ENCODE measurements at regions not wholly inside any gene's neighbourhood (a gene's known extent, or its start where the extent isn't known, plus 50 kb on each side); places are given as distances from the start of the nearest gene placed in this dataset.
"Not testable (repeated sequence)": the region's sequence is repeated elsewhere in the genome, so short reads cannot be mapped to it uniquely, and the experiment has no call there.

DNA sequence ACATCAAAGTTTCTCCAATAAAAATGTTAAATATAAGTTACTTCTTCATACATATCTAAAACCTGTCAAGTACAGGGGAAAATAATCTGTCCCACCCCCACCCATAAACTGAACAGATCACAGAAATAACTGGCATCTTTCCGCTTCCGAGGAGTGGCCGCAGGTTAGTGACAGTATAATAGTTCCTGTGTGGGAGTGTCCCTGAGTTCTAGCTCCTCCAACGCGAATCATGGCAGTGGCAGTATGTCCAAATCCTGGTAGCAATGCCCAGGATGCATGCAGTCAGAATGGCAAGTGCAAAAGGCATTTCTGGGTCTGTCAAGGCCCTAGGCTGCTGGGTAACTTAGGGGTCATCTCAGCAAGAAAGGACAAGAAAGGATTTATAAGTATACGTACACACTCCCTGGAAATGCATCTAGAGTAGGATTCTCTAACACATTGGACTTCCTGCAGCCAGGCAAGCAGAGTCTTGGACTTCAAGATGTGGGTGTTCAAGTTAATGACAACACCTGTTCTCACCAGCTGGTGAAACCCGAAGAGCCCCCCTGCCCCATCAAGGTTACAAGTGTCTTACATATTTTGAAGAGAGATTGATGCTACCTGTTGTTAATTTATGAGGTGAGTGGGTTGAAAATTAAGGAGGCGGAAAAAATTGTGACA lies 94.4 kb upstream of the COL1A2 start:
- ATAC-seq (replicated peaks) = no peak
- H3K27ac Mint-ChIP-seq = no peak overlapping the region
- H3K4me1 Mint-ChIP-seq = no peaks in the 10 kb centered on the region
- H3K9me3 Mint-ChIP-seq = no peaks in the 10 kb centered on the region
- H3K27me3 Mint-ChIP-seq = peaks cover 14% of the 10 kb centered on the region
- H3K36me3 Mint-ChIP-seq (ENCODE audit: low read depth) = no peaks in the 10 kb centered on the region
- H3K4me3 Mint-ChIP-seq = no peak overlapping the region

GRCh38 chr7:94301024-94301586 lies 93.6 kb upstream of the COL1A2 start:
- Mint-ChIP-seq H3K9me3 (no peaks in the 10 kb centered on the region), H3K27ac (no peak overlapping the region), H3K4me3 (no peak overlapping the region)

DNA sequence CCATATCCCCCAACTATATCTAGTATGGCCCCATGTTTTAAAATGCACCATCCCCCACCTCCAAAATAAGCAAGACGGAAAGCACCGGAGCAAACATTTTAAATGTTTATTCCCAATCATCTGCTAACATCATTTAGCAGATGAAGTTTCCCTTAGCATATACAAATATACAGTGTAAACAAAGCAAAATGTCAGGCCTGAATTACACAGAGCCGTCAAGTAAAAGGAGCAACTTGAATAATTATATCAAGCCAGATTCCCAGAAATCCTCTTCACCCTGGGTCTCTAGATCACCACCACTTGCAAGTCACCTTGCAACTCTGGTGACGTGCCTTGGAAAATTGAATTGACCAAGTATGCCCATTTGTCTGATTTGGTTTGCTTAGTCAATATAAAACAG lies 91.6 kb upstream of the COL1A2 start:
- Mint-ChIP-seq H3K4me3 (no peak overlapping the region), H3K9me3 (no peaks in the 10 kb centered on the region), H3K27ac (no peak overlapping the region), H3K36me3 (ENCODE audit: low read depth) (no peaks in the 10 kb centered on the region), H3K4me1 (no peaks in the 10 kb centered on the region), H3K27me3 (peaks cover 11% of the 10 kb centered on the region)
- no peak for ATAC-seq (replicated peaks)

More at GRCh38 chr7:94301024-94301586, 93.6 kb upstream of the COL1A2 start:
- no peak for ATAC-seq (replicated peaks)
- Mint-ChIP-seq H3K27me3 (peaks cover 14% of the 10 kb centered on the region), H3K4me1 (no peaks in the 10 kb centered on the region), H3K36me3 (ENCODE audit: low read depth) (no peaks in the 10 kb centered on the region)

- H3K4me1 Mint-ChIP-seq = no peaks in the 10 kb centered on the region
These were observed 91.0 kb upstream of the COL1A2 start for GRCh38 chr7:94303695-94304094.

DNA sequence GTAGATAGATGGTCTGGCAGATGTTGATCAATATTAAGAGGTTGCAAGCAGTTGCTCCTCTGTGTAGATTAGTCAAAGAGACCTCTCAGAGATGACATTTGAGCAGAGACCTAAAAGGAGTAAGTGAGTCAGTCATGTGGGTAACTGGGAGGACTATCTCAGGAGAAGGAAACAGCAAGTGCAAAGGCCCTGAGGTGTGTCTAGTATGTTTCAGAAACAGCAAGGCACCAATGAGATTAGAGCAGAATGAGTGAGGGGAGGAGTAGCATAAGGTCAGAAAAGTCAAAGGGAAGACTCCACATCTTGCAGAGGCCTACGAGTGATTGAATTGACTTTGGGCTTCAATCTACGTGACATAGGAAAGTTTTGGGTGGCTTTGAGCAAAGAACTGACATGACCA lies 89.8 kb upstream of the COL1A2 start:
- H3K27ac Mint-ChIP-seq = no peak overlapping the region
- peaks cover 7% of the 10 kb centered on the region for H3K27me3 Mint-ChIP-seq
- no peak for ATAC-seq (replicated peaks)
- H3K9me3 Mint-ChIP-seq = peaks cover 6% of the 10 kb centered on the region
- H3K4me3 Mint-ChIP-seq = no peak overlapping the region
- no peaks in the 10 kb centered on the region for H3K36me3 Mint-ChIP-seq (ENCODE audit: low read depth)
- no peaks in the 10 kb centered on the region for H3K4me1 Mint-ChIP-seq

More at GRCh38 chr7:94303695-94304094, 91.0 kb upstream of the COL1A2 start:
- ATAC-seq (replicated peaks) = no peak
- Mint-ChIP-seq H3K36me3 (ENCODE audit: low read depth) (no peaks in the 10 kb centered on the region), H3K9me3 (no peaks in the 10 kb centered on the region), H3K27ac (no peak overlapping the region), H3K27me3 (peaks cover 7% of the 10 kb centered on the region), H3K4me3 (no peak overlapping the region)

DNA sequence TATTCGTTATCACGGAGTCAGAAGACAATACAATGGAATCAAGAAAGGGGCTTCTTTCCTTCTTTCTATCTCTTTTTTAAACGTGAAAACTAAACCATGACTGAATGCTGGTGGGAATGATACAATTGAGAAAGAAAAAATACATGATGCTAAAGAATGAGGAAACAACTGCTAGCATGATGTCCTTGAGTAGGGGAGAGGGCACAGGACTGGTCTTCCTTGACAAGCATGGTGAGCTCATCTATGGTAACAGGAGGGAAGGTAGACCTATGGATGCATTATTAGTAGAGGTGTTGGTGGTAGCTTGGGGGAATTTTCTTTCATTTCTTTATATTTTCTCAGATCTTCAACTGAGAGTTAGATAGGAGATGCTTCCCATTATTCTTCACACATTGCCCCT lies 88.9 kb upstream of the COL1A2 start:
- no peak overlapping the region for H3K4me3 Mint-ChIP-seq
- ATAC-seq (replicated peaks) = no peak
- H3K36me3 Mint-ChIP-seq (ENCODE audit: low read depth) = no peaks in the 10 kb centered on the region
- H3K4me1 Mint-ChIP-seq = no peaks in the 10 kb centered on the region
- no peak overlapping the region for H3K27ac Mint-ChIP-seq
- peaks cover 7% of the 10 kb centered on the region for H3K9me3 Mint-ChIP-seq
- H3K27me3 Mint-ChIP-seq = peaks cover 5% of the 10 kb centered on the region

DNA sequence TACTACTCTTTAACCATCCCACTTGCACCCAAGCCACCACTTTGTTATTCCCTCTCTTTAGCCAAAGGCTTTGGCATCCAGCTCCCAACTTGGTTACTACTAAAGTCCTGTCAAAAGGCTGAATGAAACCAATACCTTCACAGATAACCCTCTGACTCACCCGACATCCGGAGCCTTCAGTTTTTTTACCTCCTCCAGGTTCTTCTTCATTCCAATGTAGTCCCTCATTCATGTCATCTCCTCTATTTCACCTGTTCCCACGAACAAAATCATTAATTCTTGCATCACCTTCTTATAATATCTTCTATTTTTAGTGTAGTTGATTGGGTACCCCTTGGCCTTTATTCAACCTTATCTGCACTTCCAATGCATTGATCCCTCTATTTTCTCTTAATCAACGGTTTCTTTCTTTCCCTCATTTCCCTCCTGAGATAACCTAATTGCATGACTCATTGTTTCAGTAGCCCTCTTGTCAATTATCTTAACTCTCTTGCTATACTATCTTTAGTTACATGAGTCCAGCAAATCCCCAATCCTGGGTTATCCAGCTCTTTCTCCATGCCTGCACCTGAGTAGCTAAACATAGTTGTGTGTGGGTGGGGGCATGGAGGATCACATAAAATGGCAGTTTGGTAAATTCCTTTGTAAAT lies 87.2 kb upstream of the COL1A2 start:
- H3K4me1 Mint-ChIP-seq = no peaks in the 10 kb centered on the region

GRCh38 chr7:94311515-94311914 lies 83.2 kb upstream of the COL1A2 start:
- ATAC-seq (replicated peaks) = no peak
- Mint-ChIP-seq H3K4me3 (no peak overlapping the region), H3K9me3 (peaks cover 7% of the 10 kb centered on the region), H3K36me3 (ENCODE audit: low read depth) (no peaks in the 10 kb centered on the region), H3K4me1 (no peaks in the 10 kb centered on the region), H3K27ac (no peak overlapping the region), H3K27me3 (peaks cover 5% of the 10 kb centered on the region)

More for the DNA sequence above, 87.2 kb upstream of the COL1A2 start:
- Mint-ChIP-seq H3K27ac (no peak overlapping the region), H3K9me3 (peaks cover 7% of the 10 kb centered on the region), H3K36me3 (ENCODE audit: low read depth) (no peaks in the 10 kb centered on the region), H3K27me3 (peaks cover 5% of the 10 kb centered on the region), H3K4me3 (no peak overlapping the region)
- ATAC-seq (replicated peaks) = no peak

DNA sequence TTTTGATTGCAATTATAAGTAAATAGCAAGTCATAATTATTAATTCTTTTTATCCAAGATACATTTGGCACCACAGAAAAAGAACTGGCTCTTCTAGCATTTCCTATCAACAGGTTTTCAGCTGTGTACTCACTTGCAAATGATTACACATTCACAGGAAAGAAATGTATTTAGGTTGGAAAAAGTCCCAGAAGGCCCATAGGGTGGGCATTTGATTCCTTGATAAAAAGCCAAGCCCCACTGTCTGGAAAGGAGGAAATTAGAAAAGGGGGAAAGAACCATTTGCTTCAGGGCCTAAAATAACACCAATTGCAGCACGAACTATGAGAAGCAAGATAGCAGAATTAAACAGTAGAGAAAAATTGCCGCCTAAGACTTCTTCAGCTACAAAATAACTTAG lies 80.8 kb upstream of the COL1A2 start:
- peaks cover 7% of the 10 kb centered on the region for H3K9me3 Mint-ChIP-seq
- no peaks in the 10 kb centered on the region for H3K4me1 Mint-ChIP-seq
- H3K36me3 Mint-ChIP-seq (ENCODE audit: low read depth) = no peaks in the 10 kb centered on the region
- no peak overlapping the region for H3K27ac Mint-ChIP-seq
- no peak for ATAC-seq (replicated peaks)
- H3K27me3 Mint-ChIP-seq = peaks cover 5% of the 10 kb centered on the region
- H3K4me3 Mint-ChIP-seq = no peak overlapping the region

DNA sequence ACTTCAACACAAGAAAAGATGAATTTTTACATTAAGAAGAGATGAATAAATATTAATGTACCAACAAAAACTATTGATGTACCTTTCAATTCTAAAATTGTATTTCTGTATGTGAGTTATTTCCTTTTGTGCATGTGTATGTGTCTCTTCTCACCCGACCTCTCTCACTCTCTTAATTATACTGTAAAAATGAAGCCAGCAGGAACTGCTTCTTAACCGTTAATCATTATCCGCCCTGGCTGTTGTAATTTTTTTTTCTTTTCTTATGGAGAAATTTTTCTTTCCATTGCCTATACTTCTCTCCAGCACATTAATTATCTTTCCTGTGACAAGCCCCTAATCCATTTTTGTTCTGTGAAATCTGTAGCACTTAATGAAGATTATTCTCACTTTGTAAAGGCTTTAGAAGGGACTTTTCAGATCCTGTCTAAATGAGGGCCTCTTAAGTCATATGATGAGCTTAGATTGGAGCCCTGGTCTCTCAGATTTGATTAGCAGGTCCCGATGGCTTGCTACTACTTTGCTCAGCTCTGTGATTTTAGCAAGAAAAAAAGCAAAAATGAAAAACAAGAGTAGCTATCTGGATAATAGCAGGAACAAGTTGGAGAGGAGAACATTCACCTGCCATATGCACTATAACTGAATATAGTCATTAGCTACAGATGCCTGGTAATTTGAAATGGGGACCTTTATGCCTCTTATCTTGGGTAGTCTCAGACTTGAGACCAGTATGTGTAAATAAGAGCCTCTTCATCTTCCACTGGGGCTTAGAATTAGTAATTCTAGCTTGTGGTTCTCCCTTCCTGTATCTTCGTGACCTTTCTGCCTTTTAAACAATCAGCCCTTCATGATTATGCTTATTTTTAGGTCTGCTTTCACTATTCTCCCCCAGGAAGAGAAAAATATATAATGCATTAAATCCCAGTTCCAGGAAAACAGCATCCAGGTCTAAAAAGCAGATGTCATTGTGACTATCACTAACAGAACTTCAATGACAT lies 80.0 kb upstream of the COL1A2 start:
- Mint-ChIP-seq H3K9me3 (peaks cover 7% of the 10 kb centered on the region), H3K4me3 (no peak overlapping the region), H3K4me1 (no peaks in the 10 kb centered on the region), H3K27ac (no peak overlapping the region), H3K27me3 (peaks cover 2% of the 10 kb centered on the region), H3K36me3 (ENCODE audit: low read depth) (no peaks in the 10 kb centered on the region)
- no peak for ATAC-seq (replicated peaks)

- not testable (repeated sequence) for H3K36me3 Mint-ChIP-seq (ENCODE audit: low read depth); H3K27ac Mint-ChIP-seq; H3K4me3 Mint-ChIP-seq; H3K9me3 Mint-ChIP-seq; H3K4me1 Mint-ChIP-seq; ATAC-seq (replicated peaks); H3K27me3 Mint-ChIP-seq
These were observed 73.6 kb upstream of the COL1A2 start for GRCh38 chr7:94321138-94321537.

DNA sequence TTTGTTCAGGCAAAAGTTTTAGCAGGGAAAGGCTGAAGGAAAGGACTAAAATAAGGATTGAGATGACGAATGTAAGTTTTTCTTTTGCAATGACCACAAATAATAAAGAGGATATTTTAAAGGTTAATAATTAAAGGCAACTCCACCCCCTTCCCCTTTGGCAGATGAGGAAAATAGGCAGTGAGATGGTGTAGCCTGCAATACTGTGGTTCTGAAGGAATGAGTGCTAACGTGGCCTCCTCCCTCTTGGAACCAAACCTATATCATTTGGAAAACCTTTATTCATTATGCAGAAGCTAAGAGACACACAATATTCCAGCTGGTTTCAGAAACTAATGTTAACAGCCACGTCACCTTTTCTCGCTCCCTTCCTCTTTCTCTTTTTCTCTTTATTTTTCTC lies 70.9 kb upstream of the COL1A2 start:
- Mint-ChIP-seq H3K36me3 (ENCODE audit: low read depth) (no peaks in the 10 kb centered on the region), H3K27me3 (peaks cover 3% of the 10 kb centered on the region), H3K27ac (no peak overlapping the region), H3K9me3 (peaks cover 20% of the 10 kb centered on the region), H3K4me1 (no peaks in the 10 kb centered on the region), H3K4me3 (no peak overlapping the region)
- no peak for ATAC-seq (replicated peaks)

DNA sequence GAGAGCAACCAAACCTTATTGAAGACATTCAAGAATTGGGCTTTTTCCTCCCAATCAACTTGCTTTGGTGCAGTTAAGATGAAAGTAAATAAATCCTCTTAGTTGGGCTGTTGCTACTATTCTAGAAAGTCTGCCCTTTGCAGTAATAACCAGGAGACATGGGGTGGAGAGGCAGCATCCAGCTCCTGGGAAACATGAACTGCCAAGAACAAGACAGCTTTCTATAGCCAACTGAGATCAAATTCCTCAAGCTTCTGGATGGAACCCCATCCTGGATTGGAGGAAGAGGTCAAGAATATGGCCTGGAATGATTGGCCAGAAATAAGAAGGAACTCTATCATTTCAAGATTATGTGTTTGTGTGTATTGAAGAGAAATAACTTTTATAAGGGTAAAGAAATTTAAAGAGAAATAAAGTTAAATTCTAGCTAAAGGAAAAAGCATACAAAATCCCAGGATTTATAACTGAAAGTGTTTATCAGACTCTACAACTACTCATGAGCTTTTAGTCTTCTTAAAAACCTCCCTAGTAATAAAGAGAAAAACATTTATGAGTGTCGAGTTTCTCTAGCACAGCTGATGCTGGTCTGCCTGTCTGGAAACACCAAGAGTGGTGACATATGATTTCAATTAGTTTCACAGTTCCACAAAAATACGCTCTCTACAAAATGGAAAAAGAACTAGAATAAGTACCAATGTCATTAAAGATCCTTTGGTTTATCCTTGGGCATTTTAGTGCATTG lies 70.1 kb upstream of the COL1A2 start:
- no peaks in the 10 kb centered on the region for H3K36me3 Mint-ChIP-seq (ENCODE audit: low read depth)
- H3K4me1 Mint-ChIP-seq = no peaks in the 10 kb centered on the region
- no peak overlapping the region for H3K4me3 Mint-ChIP-seq

GRCh38 chr7:94325122-94325475 lies 69.6 kb upstream of the COL1A2 start:
- Mint-ChIP-seq H3K27ac (no peak overlapping the region), H3K4me1 (no peaks in the 10 kb centered on the region), H3K27me3 (peaks cover 3% of the 10 kb centered on the region), H3K4me3 (no peak overlapping the region), H3K9me3 (peaks cover 15% of the 10 kb centered on the region), H3K36me3 (ENCODE audit: low read depth) (no peaks in the 10 kb centered on the region)
- no peak for ATAC-seq (replicated peaks)

More for the DNA sequence above, 70.1 kb upstream of the COL1A2 start:
- Mint-ChIP-seq H3K27ac (no peak overlapping the region), H3K27me3 (peaks cover 3% of the 10 kb centered on the region), H3K9me3 (peaks cover 15% of the 10 kb centered on the region)
- ATAC-seq (replicated peaks) = no peak
